GM21723 (cell line): ENCODE measurements at regions not wholly inside any gene's neighbourhood (a gene's known extent, or its start where the extent isn't known, plus 50 kb on each side); places are given as distances from the start of the nearest gene placed in this dataset.

Experiments
- ATAC-seq: cut with Tn5 transposase; IDR thresholded peaks from one replicate; pipeline ENCODE4 v1.9.1; 2021; ENCODE audit warnings: mild to moderate bottlenecking, moderate library complexity; ENCODE audit not compliant: unreplicated experiment

- no peak for ATAC-seq
Observed at GRCh38 chr6:91613481-91613880, 1026.6 kb upstream of the MAP3K7 start.

GRCh38 chr6:91611190-91611589 is 1024.3 kb upstream of the MAP3K7 start:
- no peak for ATAC-seq

GRCh38 chr6:91608428-91608827 is 1021.6 kb upstream of the MAP3K7 start:
- no peak for ATAC-seq

GRCh38 chr6:91606148-91606901 is 1019.5 kb upstream of the MAP3K7 start:
- no peak for ATAC-seq

- ATAC-seq = no peak
Observed at GRCh38 chr6:91600561-91600960, 1013.7 kb upstream of the MAP3K7 start.

GRCh38 chr6:91590191-91590590 is 1003.3 kb upstream of the MAP3K7 start:
- no peak for ATAC-seq

- no peak for ATAC-seq
Observed at GRCh38 chr6:91580635-91581034, 993.8 kb upstream of the MAP3K7 start.

- no peak for ATAC-seq
Observed at GRCh38 chr6:91575032-91575431, 988.2 kb upstream of the MAP3K7 start.

- no peak for ATAC-seq
Observed at GRCh38 chr6:91573826-91574416, 987.0 kb upstream of the MAP3K7 start.

GRCh38 chr6:91572878-91573277 is 986.0 kb upstream of the MAP3K7 start:
- no peak for ATAC-seq

- ATAC-seq = no peak
Observed at GRCh38 chr6:91569071-91569470, 982.2 kb upstream of the MAP3K7 start.

- ATAC-seq = no peak
Observed at GRCh38 chr6:91566467-91566866, 979.6 kb upstream of the MAP3K7 start.

GRCh38 chr6:91565207-91565606 is 978.3 kb upstream of the MAP3K7 start:
- ATAC-seq = no peak

GRCh38 chr6:91562955-91563354 is 976.1 kb upstream of the MAP3K7 start:
- no peak for ATAC-seq

GRCh38 chr6:91560409-91560808 is 973.5 kb upstream of the MAP3K7 start:
- no peak for ATAC-seq

- no peak for ATAC-seq
Observed at GRCh38 chr6:91540902-91541301, 954.0 kb upstream of the MAP3K7 start.

- ATAC-seq = no peak
Observed at GRCh38 chr6:91539456-91539855, 952.6 kb upstream of the MAP3K7 start.

GRCh38 chr6:91538622-91539021 is 951.8 kb upstream of the MAP3K7 start:
- no peak for ATAC-seq

GRCh38 chr6:91534614-91535013 is 947.7 kb upstream of the MAP3K7 start:
- ATAC-seq = no peak

- no peak for ATAC-seq
Observed at GRCh38 chr6:91523511-91523910, 936.6 kb upstream of the MAP3K7 start.

GRCh38 chr6:91521999-91522398 is 935.1 kb upstream of the MAP3K7 start:
- ATAC-seq = no peak

- no peak for ATAC-seq
Observed at GRCh38 chr6:91509711-91510110, 922.8 kb upstream of the MAP3K7 start.

- ATAC-seq = no peak
Observed at GRCh38 chr6:91509039-91509438, 922.2 kb upstream of the MAP3K7 start.
